OCI-LY7 (cell line): ENCODE measurements at regions not wholly inside any gene's neighbourhood (a gene's known extent, or its start where the extent isn't known, plus 50 kb on each side); places are given as distances from the start of the nearest gene placed in this dataset.

Source experiments
- BruUV-seq: library from RNA; stranded (reverse); fragments of 400-500 nt; replicated peaks from 2 replicates; lab custom pipeline; 2021; lab: Mats Ljungman, UMichigan
- CTCF ChIA-PET: fragments of 300-600 bp; sonication (Branson Sonifier 250); formaldehyde crosslinking; loops from one replicate; lab custom pipeline; 2022; ENCODE audit warnings: antibody characterized with exemption; ENCODE audit not compliant: unreplicated experiment; lab: Charles Lee
- POLR2A ChIA-PET: fragments of 300-600 bp; sonication (Branson Sonifier 250); formaldehyde crosslinking; loops from one replicate; lab custom pipeline; 2022; ENCODE audit warnings: antibody characterized with exemption; lab: Charles Lee
- DNase-seq: peaks from one replicate; pipeline ENCODE4 v3.0.0-alpha.2; 2015; ENCODE audit warnings: low spot score
- H2AFZ ChIP-seq: fragments of 200-600 bp; sonication (generic), shearing (Covaris generic); 2 replicates; pipeline ENCODE4 v1.6.1; 2014; ENCODE audit warnings: mild to moderate bottlenecking, antibody characterized with exemption, low read length, moderate library complexity
- H3K27ac ChIP-seq: fragments of 200-600 bp; sonication (generic); 2 replicates; pipeline ENCODE4 v1.5.1; 2014; ENCODE audit warnings: mixed run types, low read depth, mild to moderate bottlenecking, moderate library complexity, low read length, inconsistent platforms; ENCODE audit not compliant: poor library complexity, severe bottlenecking
- H3K36me3 ChIP-seq: fragments of 200-600 bp; sonication (generic); 2 replicates; pipeline ENCODE4 v1.6.1; 2014; ENCODE audit warnings: mild to moderate bottlenecking, antibody characterized with exemption, low read length, moderate library complexity, mixed read lengths; ENCODE audit not compliant: insufficient read depth
- H3K4me1 ChIP-seq: fragments of 200-600 bp; sonication (generic); 2 replicates; pipeline ENCODE4 v1.5.1; 2014; ENCODE audit warnings: mild to moderate bottlenecking, low read length; ENCODE audit not compliant: insufficient read depth, poor library complexity, severe bottlenecking
- H3K4me2 ChIP-seq: fragments of 200-600 bp; sonication (generic); 2 replicates; pipeline ENCODE4 v1.6.1; 2014; ENCODE audit warnings: mild to moderate bottlenecking, low read length
- H3K4me3 ChIP-seq: fragments of 200-600 bp; sonication (generic); 2 replicates; pipeline ENCODE4 v1.5.1; 2014; ENCODE audit warnings: mild to moderate bottlenecking, low read depth, low read length; ENCODE audit not compliant: poor library complexity, severe bottlenecking
- H3K79me2 ChIP-seq: fragments of 200-600 bp; sonication (generic); 2 replicates; pipeline ENCODE4 v1.6.1; 2016; ENCODE audit warnings: low read depth, mild to moderate bottlenecking, low read length, moderate library complexity, mixed read lengths; ENCODE audit not compliant: insufficient read depth
- H3K9me2 ChIP-seq: fragments of 200-600 bp; sonication (generic); 2 replicates; pipeline ENCODE4 v1.6.1; 2016; ENCODE audit warnings: mild to moderate bottlenecking, low read length, mixed read lengths; ENCODE audit not compliant: insufficient read depth
- H3K9me3 ChIP-seq: fragments of 200-600 bp; sonication (generic); 2 replicates; pipeline ENCODE4 v1.6.1; 2014; ENCODE audit warnings: mild to moderate bottlenecking, mixed run types, low read length, mixed read lengths
- H4K20me1 ChIP-seq: fragments of 200-600 bp; sonication (generic); 2 replicates; pipeline ENCODE4 v1.6.1; 2014; ENCODE audit warnings: mild to moderate bottlenecking, antibody characterized with exemption, low read length, moderate library complexity, mixed read lengths; ENCODE audit not compliant: insufficient read depth
- CTCF ChIP-seq: fragments of 200-600 bp; sonication (generic); conservative IDR thresholded peaks from 2 replicates; pipeline ENCODE4 v1.5.1; 2014; ENCODE audit warnings: mild to moderate bottlenecking, antibody characterized with exemption, low read length, moderate library complexity, mixed read lengths
- EZH2phosphoT487 ChIP-seq: fragments of 200-600 bp; sonication (generic); IDR thresholded peaks from 2 replicates; pipeline ENCODE4 v1.6.1; 2018; ENCODE audit warnings: low read depth, borderline replicate concordance, mild to moderate bottlenecking, mixed run types, antibody characterized with exemption, low read length, moderate library complexity, mixed read lengths
- intact Hi-C: fragments of 100-400 bp; cut with micrococcal nuclease; formaldehyde crosslinking; loops from one replicate; pipeline ENCODE4 v1.10.0; 2022; ENCODE audit not compliant: unreplicated experiment

GRCh38 chr9:104286799-104287198, 192.7 kb downstream of the SMC2 start:
- no peak for DNase-seq
- POLR2A ChIA-PET, result interaction anchor here (0.7 kb wide), 1 partner anchor 577 kb away, joined by 5 read pairs; no protein-coding TSS in a partner anchor
- Histone ChIP-seq H2AFZ (no peak overlapping the region), H3K4me3 (no peak overlapping the region), H3K36me3 (no peaks in the 10 kb centered on the region), H3K4me1 (no peaks in the 10 kb centered on the region), H3K9me3 (no peaks in the 10 kb centered on the region), H3K9me2 (no peaks in the 10 kb centered on the region), H4K20me1 (no peaks in the 10 kb centered on the region), H3K4me2 (no peak overlapping the region), H3K79me2 (no peaks in the 10 kb centered on the region), H3K27ac (no peak overlapping the region)
- TF ChIP-seq EZH2phosphoT487 (no peak), CTCF (no peak)
- CTCF ChIA-PET, result no interaction called here
- intact Hi-C loops, result no loop called here
- no TSS peak for BruUV-seq

GRCh38 chr9:104287253-104287878, 193.3 kb downstream of the SMC2 start:
- TF ChIP-seq EZH2phosphoT487, result no peak
- no peak for TF ChIP-seq CTCF
- Histone ChIP-seq H3K9me3 (no peaks in the 10 kb centered on the region), H3K4me2 (no peak overlapping the region), H3K4me1 (no peaks in the 10 kb centered on the region), H2AFZ (no peak overlapping the region), H3K79me2 (no peaks in the 10 kb centered on the region), H4K20me1 (no peaks in the 10 kb centered on the region), H3K4me3 (no peak overlapping the region), H3K36me3 (no peaks in the 10 kb centered on the region), H3K27ac (no peak overlapping the region), H3K9me2 (no peaks in the 10 kb centered on the region)
- POLR2A ChIA-PET, result no interaction called here
- intact Hi-C loops, result no loop called here
- CTCF ChIA-PET, result no interaction called here
- no peak for DNase-seq
- no TSS peak for BruUV-seq

GRCh38 chr9:104293877-104294276, 199.8 kb downstream of the SMC2 start:
- CTCF ChIA-PET, result no interaction called here
- Histone ChIP-seq H3K79me2 (no peaks in the 10 kb centered on the region), H3K9me3 (no peaks in the 10 kb centered on the region), H2AFZ (no peak overlapping the region), H3K9me2 (no peaks in the 10 kb centered on the region), H3K4me1 (no peaks in the 10 kb centered on the region), H3K4me3 (no peak overlapping the region), H3K4me2 (no peak overlapping the region), H3K36me3 (no peaks in the 10 kb centered on the region), H3K27ac (no peak overlapping the region), H4K20me1 (no peaks in the 10 kb centered on the region)
- TF ChIP-seq EZH2phosphoT487 (no peak), CTCF (no peak)
- BruUV-seq, result no TSS peak
- DNase-seq, result no peak
- POLR2A ChIA-PET, result no interaction called here
- intact Hi-C loops, result no loop called here
